GM23248 (cell line): ENCODE measurements at regions not wholly inside any gene's neighbourhood (a gene's known extent, or its start where the extent isn't known, plus 50 kb on each side); places are given as distances from the start of the nearest gene placed in this dataset.

Source experiments
- DNase-seq: peaks from one replicate; pipeline ENCODE4 v3.0.0-alpha.2; 2015
- H2AFZ ChIP-seq: fragments of 200-600 bp; sonication (generic); 2 replicates; pipeline ENCODE4 v1.6.1; 2016; ENCODE audit warnings: antibody characterized with exemption
- H3F3A ChIP-seq: fragments of 200-600 bp; sonication (generic); 2 replicates; pipeline ENCODE4 v1.6.1; 2016; ENCODE audit warnings: mild to moderate bottlenecking, antibody characterized with exemption, mixed run types; ENCODE audit not compliant: insufficient read depth
- H3K27ac ChIP-seq: fragments of 200-600 bp; sonication (generic); 2 replicates; pipeline ENCODE4 v1.5.1; 2016; ENCODE audit warnings: mild to moderate bottlenecking
- H3K27me3 ChIP-seq: fragments of 200-600 bp; sonication (generic); replicated peaks from 2 replicates; pipeline ENCODE4 v1.6.1; 2016; ENCODE audit warnings: mild to moderate bottlenecking; ENCODE audit not compliant: insufficient read depth
- H3K36me3 ChIP-seq: fragments of 200-600 bp; sonication (generic); 2 replicates; pipeline ENCODE4 v1.6.1; 2016; ENCODE audit warnings: low read depth, mild to moderate bottlenecking
- H3K4me1 ChIP-seq: fragments of 200-600 bp; sonication (generic); 2 replicates; pipeline ENCODE4 v1.6.1; 2016; ENCODE audit warnings: mild to moderate bottlenecking; ENCODE audit not compliant: insufficient read depth
- H3K4me2 ChIP-seq: fragments of 200-600 bp; sonication (generic); one replicate; pipeline ENCODE4 v1.6.1; 2016; ENCODE audit warnings: mild to moderate bottlenecking; ENCODE audit not compliant: unreplicated experiment
- H3K4me3 ChIP-seq: fragments of 200-600 bp; sonication (generic); 2 replicates; pipeline ENCODE4 v1.5.1; 2016; ENCODE audit warnings: mild to moderate bottlenecking
- H3K79me2 ChIP-seq: fragments of 200-600 bp; sonication (generic); 2 replicates; pipeline ENCODE4 v1.6.1; 2016; ENCODE audit warnings: mild to moderate bottlenecking; ENCODE audit not compliant: insufficient read depth
- H3K9ac ChIP-seq: fragments of 200-600 bp; sonication (generic); 2 replicates; pipeline ENCODE4 v1.6.1; 2016; ENCODE audit warnings: mild to moderate bottlenecking
- H3K9me2 ChIP-seq: fragments of 200-600 bp; sonication (generic); 2 replicates; pipeline ENCODE4 v1.6.1; 2016; ENCODE audit warnings: mixed run types, mild to moderate bottlenecking, moderate library complexity; ENCODE audit not compliant: insufficient read depth
- H3K9me3 ChIP-seq: fragments of 200-600 bp; sonication (generic); one replicate; pipeline ENCODE4 v1.6.1; 2017; ENCODE audit warnings: low read depth
- H4K20me1 ChIP-seq: fragments of 200-600 bp; sonication (generic); 2 replicates; pipeline ENCODE4 v1.6.0; 2016; ENCODE audit not compliant: insufficient read depth
- EZH2 ChIP-seq: fragments of 200-600 bp; sonication (generic); IDR thresholded peaks from 2 replicates; pipeline ENCODE4 v1.6.1; 2018; ENCODE audit warnings: antibody characterized with exemption, mild to moderate bottlenecking; ENCODE audit not compliant: insufficient read depth, poor library complexity, severe bottlenecking
- EZH2phosphoT487 ChIP-seq: fragments of 200-600 bp; sonication (generic); IDR thresholded peaks from 2 replicates; pipeline ENCODE4 v1.6.1; 2018; ENCODE audit warnings: antibody characterized with exemption, moderate library complexity, mild to moderate bottlenecking, low read depth; ENCODE audit not compliant: insufficient read depth
- WGBS, 2 experiments: methylation state at CpG; one replicate each; pipeline ENCODE4 v1.1.6; 2015 to 2017; ENCODE audit warnings: low lambda C conversion rate in 2 of 2, low coverage in 1 of 2; ENCODE audit errors: missing lambda C conversion rate in 2 of 2; 5-methylcytosine and 5-hydroxymethylcytosine counted together
- in situ Hi-C: fragments of 300-500 bp; cut with MboI; formaldehyde crosslinking; loops from 2 replicates; pipeline ENCODE4 v1.15.0; 2020

GRCh38 chr18:37986665-37987064 lies 421.1 kb upstream of the CELF4 start:
- H4K20me1 ChIP-seq, result no peaks in the 10 kb centered on the region
- TF ChIP-seq EZH2 (no peak), EZH2phosphoT487 (no peak)
- no peaks in the 10 kb centered on the region for H3K79me2 ChIP-seq
- no peak overlapping the region for H3K4me2 ChIP-seq
- H3K9me2 ChIP-seq, result no peaks in the 10 kb centered on the region
- no peaks in the 10 kb centered on the region for H3K9me3 ChIP-seq
- H3K36me3 ChIP-seq, result no peaks in the 10 kb centered on the region
- in situ Hi-C loops, result no loop called here
- no peaks in the 10 kb centered on the region for H3F3A ChIP-seq
- WGBS, 2 experiments, result 10 to 14% methylated on average over 4 of the region's 4 CpGs
- DNase-seq, result no peak
- no peaks in the 10 kb centered on the region for H3K27me3 ChIP-seq
- H3K27ac ChIP-seq, result no peak overlapping the region
- no peaks in the 10 kb centered on the region for H3K4me1 ChIP-seq
- no peak overlapping the region for H2AFZ ChIP-seq
- no peak overlapping the region for H3K9ac ChIP-seq
- H3K4me3 ChIP-seq, result no peak overlapping the region

- H3K27me3 ChIP-seq, result no peaks in the 10 kb centered on the region
- no peaks in the 10 kb centered on the region for H3K4me1 ChIP-seq
- H2AFZ ChIP-seq, result no peak overlapping the region
- in situ Hi-C loops, result no loop called here
- no peak overlapping the region for H3K4me3 ChIP-seq
- no peaks in the 10 kb centered on the region for H3K9me2 ChIP-seq
- 5 to 8% methylated on average over 5 of the region's 5 CpGs for WGBS, 2 experiments
- no peaks in the 10 kb centered on the region for H3K9me3 ChIP-seq
- no peak for TF ChIP-seq EZH2
- TF ChIP-seq EZH2phosphoT487, result no peak
- DNase-seq, result no peak
- no peaks in the 10 kb centered on the region for H4K20me1 ChIP-seq
- no peak overlapping the region for H3K9ac ChIP-seq
- no peak overlapping the region for H3K27ac ChIP-seq
- no peaks in the 10 kb centered on the region for H3F3A ChIP-seq
- H3K79me2 ChIP-seq, result no peaks in the 10 kb centered on the region
- no peaks in the 10 kb centered on the region for H3K36me3 ChIP-seq
- no peak overlapping the region for H3K4me2 ChIP-seq
Measured at GRCh38 chr18:37985126-37985525, 419.5 kb upstream of the CELF4 start.

- in situ Hi-C loops, result no loop called here
- no peaks in the 10 kb centered on the region for H3K79me2 ChIP-seq
- no peak overlapping the region for H3K4me3 ChIP-seq
- no peaks in the 10 kb centered on the region for H4K20me1 ChIP-seq
- no peaks in the 10 kb centered on the region for H3K27me3 ChIP-seq
- H3K36me3 ChIP-seq, result no peaks in the 10 kb centered on the region
- DNase-seq, result no peak
- no peak overlapping the region for H3K27ac ChIP-seq
- H3K9me3 ChIP-seq, result no peaks in the 10 kb centered on the region
- H3K4me1 ChIP-seq, result no peaks in the 10 kb centered on the region
- no peak overlapping the region for H3K9ac ChIP-seq
- H3K9me2 ChIP-seq, result no peaks in the 10 kb centered on the region
- H3K4me2 ChIP-seq, result no peak overlapping the region
- TF ChIP-seq EZH2phosphoT487 (no peak), EZH2 (no peak)
- H3F3A ChIP-seq, result no peaks in the 10 kb centered on the region
- H2AFZ ChIP-seq, result no peak overlapping the region
Measured at GRCh38 chr18:37980556-37980955, 415.0 kb upstream of the CELF4 start.

GRCh38 chr18:37975446-37975845 lies 409.8 kb upstream of the CELF4 start:
- no peak for DNase-seq
- Histone ChIP-seq H3K4me1 (no peaks in the 10 kb centered on the region), H2AFZ (no peak overlapping the region), H4K20me1 (no peaks in the 10 kb centered on the region), H3K79me2 (no peaks in the 10 kb centered on the region), H3K9me2 (no peaks in the 10 kb centered on the region), H3K9me3 (no peaks in the 10 kb centered on the region), H3K4me2 (no peak overlapping the region), H3K27me3 (no peaks in the 10 kb centered on the region), H3F3A (no peaks in the 10 kb centered on the region), H3K27ac (no peak overlapping the region), H3K4me3 (no peak overlapping the region), H3K36me3 (no peaks in the 10 kb centered on the region), H3K9ac (no peak overlapping the region)
- in situ Hi-C loops, result no loop called here
- TF ChIP-seq EZH2, result no peak
- WGBS, 2 experiments, result 0 to 3% methylated on average over 1 of the region's 1 CpG

- Histone ChIP-seq H3K4me1 (no peaks in the 10 kb centered on the region), H3K9me3 (no peaks in the 10 kb centered on the region), H3K9ac (no peak overlapping the region), H3K4me3 (no peak overlapping the region), H3K36me3 (no peaks in the 10 kb centered on the region), H3K9me2 (no peaks in the 10 kb centered on the region), H4K20me1 (no peaks in the 10 kb centered on the region), H3F3A (no peaks in the 10 kb centered on the region), H3K79me2 (no peaks in the 10 kb centered on the region), H3K4me2 (no peak overlapping the region), H3K27ac (no peak overlapping the region), H3K27me3 (no peaks in the 10 kb centered on the region), H2AFZ (no peak overlapping the region)
- no peak for DNase-seq
- in situ Hi-C loops, result no loop called here
- TF ChIP-seq EZH2 (no peak), EZH2phosphoT487 (no peak)
- WGBS, 2 experiments, result 0% methylated on average over 1 of the region's 1 CpG
Measured at GRCh38 chr18:37967261-37967660, 401.7 kb upstream of the CELF4 start.
